ENCODE measurements at regions not wholly inside any gene's neighbourhood (a gene's known extent, or its start where the extent isn't known, plus 50 kb on each side); places are given as distances from the start of the nearest gene placed in this dataset.

GRCh38 chr9:134494273-134494815 is 147.3 kb upstream of the COL5A1 start:
- TF ChIP-seq TAF1 (IDR thresholded peaks at IDR 0.05; ENCODE audit: low read depth) (no peak), SMC3 (conservative IDR thresholded peaks at IDR 0.05; ENCODE audit: poor library complexity) (no peak), POLR2AphosphoS5 (IDR thresholded peaks at IDR 0.05) (no peak), EZH2 (IDR thresholded peaks at IDR 0.05; ENCODE audit: borderline replicate concordance, insufficient read depth, low read length, poor library complexity, severe bottlenecking) (no peak), MXI1 (conservative IDR thresholded peaks at IDR 0.05; ENCODE audit: poor library complexity, severe bottlenecking) (no peak), RAD21 (conservative IDR thresholded peaks at IDR 0.05) (no peak), REST (IDR thresholded peaks at IDR 0.05; ENCODE audit: borderline replicate concordance) (no peak), EP300 (conservative IDR thresholded peaks at IDR 0.05; ENCODE audit: poor library complexity, severe bottlenecking) (no peak)
- TF ChIP-seq, protein P1, sequence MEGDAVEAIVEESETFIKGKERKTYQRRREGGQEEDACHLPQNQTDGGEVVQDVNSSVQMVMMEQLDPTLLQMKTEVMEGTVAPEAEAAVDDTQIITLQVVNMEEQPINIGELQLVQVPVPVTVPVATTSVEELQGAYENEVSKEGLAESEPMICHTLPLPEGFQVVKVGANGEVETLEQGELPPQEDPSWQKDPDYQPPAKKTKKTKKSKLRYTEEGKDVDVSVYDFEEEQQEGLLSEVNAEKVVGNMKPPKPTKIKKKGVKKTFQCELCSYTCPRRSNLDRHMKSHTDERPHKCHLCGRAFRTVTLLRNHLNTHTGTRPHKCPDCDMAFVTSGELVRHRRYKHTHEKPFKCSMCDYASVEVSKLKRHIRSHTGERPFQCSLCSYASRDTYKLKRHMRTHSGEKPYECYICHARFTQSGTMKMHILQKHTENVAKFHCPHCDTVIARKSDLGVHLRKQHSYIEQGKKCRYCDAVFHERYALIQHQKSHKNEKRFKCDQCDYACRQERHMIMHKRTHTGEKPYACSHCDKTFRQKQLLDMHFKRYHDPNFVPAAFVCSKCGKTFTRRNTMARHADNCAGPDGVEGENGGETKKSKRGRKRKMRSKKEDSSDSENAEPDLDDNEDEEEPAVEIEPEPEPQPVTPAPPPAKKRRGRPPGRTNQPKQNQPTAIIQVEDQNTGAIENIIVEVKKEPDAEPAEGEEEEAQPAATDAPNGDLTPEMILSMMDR (IDR thresholded peaks at IDR 0.05; ENCODE audit: poor library complexity, severe bottlenecking), result no peak
